GM11168 (cell line): ENCODE measurements at regions not wholly inside any gene's neighbourhood (a gene's known extent, or its start where the extent isn't known, plus 50 kb on each side); places are given as distances from the start of the nearest gene placed in this dataset.
"Not testable (repeated sequence)": the region's sequence is repeated elsewhere in the genome, so short reads cannot be mapped to it uniquely, and the experiment has no call there.

Experiments
- in situ Hi-C: fragments of 300-500 bp; cut with MboI; formaldehyde crosslinking; loops from one replicate; pipeline ENCODE4 v1.12.0; 2022; ENCODE audit warnings: low sequenced_read_pairs; ENCODE audit not compliant: unreplicated experiment

GRCh38 chr14:80059041-80059440 lies 152.3 kb downstream of the DIO2 start:
- in situ Hi-C loops = loop anchor here (25.0 kb wide), 1 partner anchor 778 kb away; no protein-coding TSS in a partner anchor

DNA sequence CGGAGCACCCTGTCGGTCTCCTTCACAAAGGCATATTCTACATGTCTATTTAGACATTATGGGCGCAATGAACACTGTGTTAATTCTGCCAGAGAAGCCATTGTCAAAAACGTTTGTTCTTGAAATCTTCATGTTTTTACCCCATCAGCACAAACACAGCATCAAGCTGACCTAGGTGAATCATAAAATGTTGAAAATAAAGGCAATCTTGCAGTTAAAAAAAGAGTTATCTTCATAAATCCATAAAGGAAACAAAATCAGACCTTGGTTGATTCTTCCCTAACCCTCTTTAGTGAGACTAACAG lies 154.9 kb downstream of the DIO2 start:
- in situ Hi-C loops = loop anchor here (25.0 kb wide), 1 partner anchor 781 kb away; no protein-coding TSS in a partner anchor

DNA sequence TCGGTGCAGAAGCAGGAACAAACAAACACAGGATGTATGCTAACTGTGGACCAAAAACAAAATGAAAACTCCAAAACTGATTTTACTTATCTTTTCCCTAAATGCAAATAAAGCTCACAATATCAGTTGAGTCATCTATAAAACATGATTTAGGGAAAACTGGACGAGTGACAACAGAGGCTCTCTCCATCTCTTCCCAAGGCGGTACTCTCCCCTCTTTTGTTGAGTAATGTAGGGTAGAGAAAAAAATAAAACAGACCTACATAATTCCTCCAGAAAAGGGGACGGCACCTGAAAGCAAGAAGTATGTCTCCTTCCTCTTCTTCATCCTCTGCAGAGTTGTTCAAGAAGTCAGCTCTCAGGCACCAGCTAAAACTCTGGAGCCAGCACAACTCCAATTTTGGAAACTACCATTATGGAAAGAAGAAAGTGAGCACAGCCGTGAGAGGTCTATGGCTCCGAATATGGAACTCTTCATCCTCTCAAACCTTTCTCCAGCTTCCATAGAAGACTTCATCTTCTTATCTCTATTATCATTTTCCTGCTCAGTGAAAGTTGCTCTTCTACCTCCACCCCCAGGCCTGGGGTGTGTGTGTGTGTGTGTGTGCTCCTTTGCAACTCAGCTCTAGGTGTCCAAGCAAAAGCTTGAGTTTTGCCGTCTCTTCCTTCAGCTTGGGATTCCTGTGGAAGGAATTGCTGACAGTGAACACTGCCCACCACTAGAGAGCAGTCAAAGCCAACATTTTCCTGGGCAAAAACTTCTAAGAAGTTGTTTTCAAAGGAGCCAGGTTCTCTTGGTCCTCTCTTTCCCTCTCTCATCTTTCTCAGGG lies 155.4 kb downstream of the DIO2 start:
- in situ Hi-C loops = loop anchor here (25.0 kb wide), 1 partner anchor 781 kb away; no protein-coding TSS in a partner anchor

DNA sequence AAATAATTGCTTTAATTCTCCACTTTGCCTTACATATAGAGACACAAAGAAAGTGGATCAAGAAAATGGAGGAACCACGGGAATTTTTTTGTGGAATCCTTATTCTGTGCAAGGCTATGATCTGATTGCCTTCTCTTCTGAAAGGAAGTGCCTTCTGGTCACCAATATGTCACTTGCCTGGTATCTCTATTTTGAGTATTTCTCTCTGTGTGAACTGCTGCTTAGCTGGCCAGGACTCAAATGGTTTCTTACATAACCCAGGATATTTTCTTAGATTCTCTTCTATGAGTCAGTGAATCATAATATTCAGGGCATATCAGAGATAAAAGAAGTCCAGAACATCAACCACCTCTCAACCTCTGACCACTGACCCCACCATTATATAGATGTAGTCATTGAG lies 156.1 kb downstream of the DIO2 start:
- in situ Hi-C loops = loop anchor here (25.0 kb wide), 1 partner anchor 782 kb away; no protein-coding TSS in a partner anchor

GRCh38 chr14:80054020-80054419 lies 157.3 kb downstream of the DIO2 start:
- in situ Hi-C loops = loop anchor here (25.0 kb wide), 1 partner anchor 783 kb away; no protein-coding TSS in a partner anchor

GRCh38 chr14:80049055-80049454 lies 162.2 kb downstream of the DIO2 start:
- in situ Hi-C loops = no loop called here

DNA sequence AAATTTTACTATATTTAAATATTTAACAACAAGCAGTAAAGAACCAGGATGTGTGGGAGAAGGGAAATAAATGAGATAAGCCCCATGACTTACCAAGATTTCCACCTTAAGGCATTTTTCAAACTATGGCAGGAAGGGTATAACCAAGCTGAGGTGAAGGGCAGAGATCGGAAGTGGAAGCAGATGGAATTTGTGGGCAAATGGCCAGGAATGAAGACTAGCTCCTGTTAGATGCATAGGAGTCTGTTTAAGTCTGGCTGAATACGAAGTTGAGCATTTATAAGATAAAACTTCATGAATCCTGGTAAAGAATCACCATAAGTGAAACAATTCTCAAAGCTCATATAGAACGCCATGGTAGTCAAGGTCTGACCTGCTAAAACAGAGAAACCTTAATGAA lies 163.5 kb downstream of the DIO2 start:
- in situ Hi-C loops = no loop called here

DNA sequence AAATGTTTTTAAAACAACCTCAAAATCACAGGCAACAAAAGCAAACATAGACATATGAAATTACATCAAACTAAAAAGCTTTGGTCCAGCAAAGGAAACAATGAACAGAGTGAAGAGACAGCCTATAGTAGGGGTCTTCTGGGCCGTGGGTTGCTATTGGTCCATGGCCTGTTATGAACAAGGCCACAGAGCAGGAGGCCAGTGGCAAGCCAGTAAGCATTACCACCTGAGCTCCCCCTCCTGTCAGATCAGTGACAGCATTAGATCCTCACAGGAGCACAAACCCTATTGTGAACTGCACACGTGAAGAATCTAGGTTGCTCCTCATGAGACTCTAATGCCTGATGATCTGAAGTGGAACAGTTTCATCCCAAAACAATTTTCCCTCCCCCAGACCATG lies 174.0 kb downstream of the DIO2 start:
- in situ Hi-C loops = no loop called here

GRCh38 chr14:80024417-80024816 lies 186.9 kb downstream of the DIO2 start:
- in situ Hi-C loops = no loop called here

- in situ Hi-C loops = not testable (repeated sequence)
Observed at GRCh38 chr14:80018476-80018875, 192.8 kb downstream of the DIO2 start.

DNA sequence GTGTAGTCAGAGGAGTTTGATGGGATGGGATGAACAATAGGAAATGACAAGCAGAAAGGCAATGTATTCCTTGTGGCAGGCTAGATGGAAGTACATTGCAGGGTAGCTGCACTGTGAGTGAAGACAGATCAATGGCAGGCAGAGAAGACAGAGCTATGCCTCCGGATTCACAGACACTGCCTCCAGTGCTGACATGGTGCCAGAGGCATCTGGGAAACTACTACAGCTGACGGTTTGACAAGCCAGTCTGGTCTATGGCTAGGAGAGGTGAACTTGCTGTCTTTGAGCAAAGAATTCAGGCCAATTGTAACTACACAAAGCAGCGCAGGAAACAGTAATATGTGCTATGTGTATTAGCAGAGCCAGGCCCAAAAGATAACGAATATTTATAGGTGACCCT lies 193.5 kb downstream of the DIO2 start:
- in situ Hi-C loops = no loop called here

DNA sequence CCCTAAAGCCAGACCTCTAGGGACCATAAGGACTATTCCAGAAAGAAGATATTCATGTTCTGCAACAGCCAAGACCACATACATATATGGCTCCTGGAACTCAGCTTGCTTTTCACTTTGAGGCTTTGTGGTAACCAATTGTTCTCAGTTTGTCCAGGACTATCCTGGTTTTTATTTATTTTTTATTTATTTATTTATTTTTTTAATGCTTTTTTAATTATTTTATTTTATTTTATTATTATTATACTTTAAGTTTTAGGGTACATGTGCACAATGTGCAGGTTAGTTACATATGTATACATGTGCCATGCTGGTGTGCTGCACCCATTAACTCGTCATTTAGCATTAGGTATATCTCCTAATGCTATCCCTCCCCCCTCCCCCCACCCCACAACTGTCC lies 201.1 kb downstream of the DIO2 start:
- in situ Hi-C loops = not testable (repeated sequence)

- in situ Hi-C loops = no loop called here
Observed at GRCh38 chr14:80005561-80005960, 205.7 kb downstream of the DIO2 start.

GRCh38 chr14:80004871-80005270 lies 206.4 kb downstream of the DIO2 start:
- in situ Hi-C loops = no loop called here

- in situ Hi-C loops = no loop called here
Observed at GRCh38 chr14:80003138-80003537, 208.2 kb downstream of the DIO2 start.

DNA sequence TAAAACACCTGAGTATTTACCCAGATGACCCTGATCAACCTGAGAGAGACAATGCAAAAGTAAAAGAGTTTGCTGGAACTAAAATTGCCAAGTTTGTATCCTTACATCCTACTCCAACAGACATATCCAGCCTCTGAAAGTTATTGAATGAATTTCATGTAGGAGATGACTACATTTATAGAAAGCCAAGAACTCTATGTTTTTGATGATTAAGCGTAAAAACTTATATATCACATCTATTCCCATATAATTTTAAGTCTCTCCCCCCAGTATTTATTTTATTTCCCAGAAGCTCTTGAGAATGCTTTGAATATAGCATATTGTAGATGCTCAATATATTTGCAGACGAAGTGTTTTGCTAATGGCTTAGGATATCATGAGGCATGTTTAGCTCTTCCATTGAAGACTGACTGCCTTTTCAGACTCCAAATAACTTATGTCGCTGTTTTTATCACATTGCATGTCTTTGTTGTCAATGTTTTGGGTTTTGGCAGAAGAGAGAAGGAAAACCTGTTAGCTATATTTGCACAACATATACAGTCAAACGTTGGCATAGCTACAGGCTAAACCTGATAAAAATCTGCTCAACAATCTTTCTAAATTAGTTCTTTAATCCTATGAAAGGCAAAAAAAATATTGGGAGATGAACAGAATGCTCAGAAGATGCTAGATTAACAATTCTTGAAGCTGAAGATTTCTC lies 213.6 kb downstream of the DIO2 start:
- in situ Hi-C loops = no loop called here

DNA sequence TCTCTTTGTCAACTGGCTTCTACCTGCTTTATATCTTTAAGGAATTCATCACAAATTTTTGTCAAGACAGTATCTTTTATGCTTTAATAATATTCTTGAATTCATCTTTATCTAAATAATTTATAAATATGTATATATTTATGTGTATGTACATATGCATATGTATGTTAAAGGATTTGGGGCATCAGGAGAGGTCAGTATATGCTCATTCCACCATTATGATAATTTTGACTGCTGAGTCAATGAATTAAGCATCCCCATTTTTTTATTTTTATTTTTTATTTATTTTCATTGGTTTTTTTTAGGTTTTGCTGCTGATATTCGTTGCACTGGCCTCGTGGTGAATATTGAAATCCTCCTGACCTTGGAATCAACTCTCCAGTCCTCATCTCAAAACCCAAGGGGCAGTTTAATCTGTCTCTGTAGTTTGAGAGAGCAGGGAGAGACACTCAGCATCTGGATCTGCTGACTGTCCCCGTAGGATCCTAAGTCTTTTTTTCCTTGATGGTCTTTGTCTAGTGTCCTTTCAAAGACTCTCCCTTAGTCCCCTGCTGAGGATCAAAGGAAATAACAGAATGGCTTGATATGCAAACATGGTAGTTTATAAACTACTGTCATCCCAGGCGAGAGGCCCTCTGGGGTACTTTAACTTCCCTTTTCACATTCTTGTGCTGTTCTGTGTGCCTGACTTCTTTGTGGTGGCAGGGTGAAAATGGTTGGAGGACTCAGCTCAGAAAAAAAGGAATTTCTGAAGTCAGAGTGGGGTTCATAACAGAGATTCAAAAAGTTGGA lies 218.7 kb downstream of the DIO2 start:
- in situ Hi-C loops = no loop called here

DNA sequence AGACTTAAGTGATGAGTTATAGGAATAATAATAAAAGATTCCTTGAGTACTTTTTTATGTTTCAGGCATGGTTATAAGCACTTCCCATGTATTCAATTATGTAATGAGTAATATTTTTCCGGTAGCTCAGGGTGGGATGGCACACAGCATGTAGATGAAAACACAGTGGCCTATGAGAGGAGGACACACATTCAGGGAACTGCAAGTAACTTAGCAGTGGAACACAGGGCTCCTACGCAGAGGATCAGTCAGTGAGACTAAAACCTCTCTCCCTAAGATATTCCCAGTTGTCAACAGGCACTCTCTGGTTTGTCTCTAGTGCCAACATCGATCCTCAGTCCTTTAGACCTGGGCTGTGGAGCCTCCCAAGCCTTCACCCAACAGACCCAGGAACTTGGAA lies 219.4 kb downstream of the DIO2 start:
- in situ Hi-C loops = no loop called here

DNA sequence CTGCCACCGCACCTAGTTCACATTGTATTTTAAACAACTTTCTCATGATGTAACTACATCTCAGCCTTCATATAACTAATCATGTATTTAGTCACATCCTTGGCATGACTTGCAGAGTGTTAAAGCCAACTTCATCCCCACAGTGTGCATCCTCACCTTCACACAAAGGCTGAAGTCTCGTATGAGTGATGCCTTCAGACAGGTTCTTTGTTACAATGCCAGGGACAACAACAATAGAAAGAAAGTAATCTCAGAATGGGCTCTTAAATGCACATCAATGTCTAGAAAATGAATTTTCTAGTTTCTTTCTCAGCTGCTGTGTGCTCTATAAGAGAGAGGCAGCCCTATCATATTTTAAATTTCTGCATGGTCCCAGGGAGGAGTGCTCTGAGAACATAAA lies 221.3 kb downstream of the DIO2 start:
- in situ Hi-C loops = no loop called here

GRCh38 chr14:79986251-79986650 lies 225.1 kb downstream of the DIO2 start:
- in situ Hi-C loops = no loop called here

- in situ Hi-C loops = no loop called here
Observed at GRCh38 chr14:79972230-79972629, 239.1 kb downstream of the DIO2 start.
